Fibroblast of pulmonary artery (primary cell): ENCODE measurements at regions not wholly inside any gene's neighbourhood (a gene's known extent, or its start where the extent isn't known, plus 50 kb on each side); places are given as distances from the start of the nearest gene placed in this dataset.
"Not testable (repeated sequence)": the region's sequence is repeated elsewhere in the genome, so short reads cannot be mapped to it uniquely, and the experiment has no call there.

Experiments used
- DNase-seq: peaks from one replicate; pipeline ENCODE4 v3.0.0-alpha.2; 2010; ENCODE audit warnings: low read depth
- H3K4me3 ChIP-seq: replicated peaks from 2 replicates; pipeline ENCODE4 v1.5.1; 2011; ENCODE audit warnings: low read depth, mild to moderate bottlenecking, control low read depth, low read length, moderate library complexity
- CTCF ChIP-seq: IDR thresholded peaks from 2 replicates; pipeline ENCODE4 v1.5.1; 2011; ENCODE audit warnings: mild to moderate bottlenecking, control low read depth, low read length, inconsistent platforms; ENCODE audit errors: missing control alignments

GRCh38 chr2:102892698-102893310 is 131.0 kb downstream of the TMEM182 start:
- DNase-seq: no peak
- no peak overlapping the region for H3K4me3 ChIP-seq
- TF ChIP-seq CTCF: no peak

- no peak for TF ChIP-seq CTCF
- no peak overlapping the region for H3K4me3 ChIP-seq
- no peak for DNase-seq
These were observed 132.0 kb downstream of the TMEM182 start for GRCh38 chr2:102893870-102894269.

GRCh38 chr2:102895376-102895775 is 133.5 kb downstream of the TMEM182 start:
- no peak overlapping the region for H3K4me3 ChIP-seq
- DNase-seq: no peak
- TF ChIP-seq CTCF: no peak

- not testable (repeated sequence) for H3K4me3 ChIP-seq
These were observed 147.4 kb downstream of the TMEM182 start for GRCh38 chr2:102909240-102909639.

GRCh38 chr2:102910724-102911123 is 148.9 kb downstream of the TMEM182 start:
- no peak for TF ChIP-seq CTCF
- no peak for DNase-seq

More at GRCh38 chr2:102909240-102909639, 147.4 kb downstream of the TMEM182 start:
- DNase-seq: not testable (repeated sequence)

GRCh38 chr2:102915128-102915527 is 153.3 kb downstream of the TMEM182 start:
- TF ChIP-seq CTCF: no peak
- DNase-seq: peak; percentile 52
- no peak overlapping the region for H3K4me3 ChIP-seq

More at GRCh38 chr2:102910724-102911123, 148.9 kb downstream of the TMEM182 start:
- no peak overlapping the region for H3K4me3 ChIP-seq

GRCh38 chr2:102922321-102922720 is 160.5 kb downstream of the TMEM182 start:
- no peak overlapping the region for H3K4me3 ChIP-seq
- no peak for TF ChIP-seq CTCF

More at GRCh38 chr2:102922321-102922720, 160.5 kb downstream of the TMEM182 start:
- DNase-seq: no peak
